ENCODE measurements at regions not wholly inside any gene's neighbourhood (a gene's known extent, or its start where the extent isn't known, plus 50 kb on each side); places are given as distances from the start of the nearest gene placed in this dataset.

DNA sequence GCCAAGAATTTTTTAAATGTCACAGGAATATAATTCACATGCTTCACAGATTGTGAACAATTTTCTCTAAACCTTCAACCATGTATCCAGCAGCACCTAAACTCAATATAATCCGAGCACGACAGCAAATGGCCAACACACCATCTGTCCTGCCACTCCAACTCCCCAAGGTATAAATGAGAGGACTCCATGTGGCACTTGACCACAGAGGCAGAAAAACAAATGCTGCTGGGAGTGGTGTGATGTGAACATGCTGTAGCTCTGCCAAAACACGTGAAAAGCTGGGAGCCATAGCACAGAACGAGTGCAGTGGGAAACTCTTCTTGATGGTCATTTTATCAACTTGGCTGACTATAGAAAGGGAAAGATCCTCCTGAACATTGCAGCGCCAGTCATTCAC is 70.9 kb downstream of the LLPH start:
- CTCF ChIA-PET = no interaction called here
- intact Hi-C loops (cut with micrococcal nuclease) = no loop called here

More for the DNA sequence above, 70.9 kb downstream of the LLPH start:
- Histone ChIP-seq H3K27me3 (ENCODE audit: insufficient read depth, low read length) (0 out of 2 replicates have a peak, but pooled peaks cover 8% of the 10 kb centered on the region), H3K79me2 (ENCODE audit: insufficient read depth, low read length) (no peaks in the 10 kb centered on the region), H4K20me1 (ENCODE audit: insufficient read depth) (no peaks in the 10 kb centered on the region), H3K4me3 (replicated peaks in 1 of 2; ENCODE audit: low read depth in 1 of 2, low read length in 2 of 2) (no peak overlapping the region), H3K4me2 (ENCODE audit: low read length) (no peak overlapping the region), H3K9me2 (ENCODE audit: insufficient read depth) (no peaks in the 10 kb centered on the region), H2AFZ (ENCODE audit: low read depth, low read length, poor library complexity, severe bottlenecking) (no peak overlapping the region), H3K36me3 (ENCODE audit: control insufficient read depth in 1 of 2, insufficient read depth in 2 of 2, low read length in 2 of 2) (no peaks in the 10 kb centered on the region), H3K27ac (ENCODE audit: low read depth, low read length) (no peak overlapping the region), H3K9ac (ENCODE audit: low read length) (no peak overlapping the region), H3K9me3 (ENCODE audit: control insufficient read depth in 1 of 2, insufficient read depth in 1 of 2, low read depth in 1 of 2, low read length in 2 of 2) (no peaks in the 10 kb centered on the region), H3K4me1 (ENCODE audit: control insufficient read depth in 1 of 2, insufficient read depth in 2 of 2, low read length in 2 of 2) (no peaks in the 10 kb centered on the region)
- no peak for ATAC-seq
- BruUV-seq (replicated peaks) = no TSS peak
- DNase-seq (ENCODE audit: low read depth, low spot score) = no peak
- ChIA-PET RAD21 (ENCODE audit: low non-redundant PET in 1 of 2, low total read pairs in 2 of 2, uncharacterized antibody in 2 of 2, unreplicated experiment in 2 of 2) (no interaction called here), POLR2A (no interaction called here)
- no peak for TF ChIP-seq POLR2A (IDR thresholded peaks at IDR 0.05; ENCODE audit: borderline replicate concordance, extremely low read depth, insufficient read depth, insufficient read length)
- TF ChIP-seq REST (IDR thresholded peaks at IDR 0.05; ENCODE audit: low read depth) = no peak
- TF ChIP-seq CBX3 (IDR thresholded peaks at IDR 0.05; ENCODE audit: low read depth) = no peak
- no peak for TF ChIP-seq POLR2AphosphoS5 (IDR thresholded peaks at IDR 0.05; ENCODE audit: low read depth, low read length)
- no peak for TF ChIP-seq JUND (IDR thresholded peaks at IDR 0.05)
- TF ChIP-seq EZH2phosphoT487 (IDR thresholded peaks at IDR 0.05; ENCODE audit: borderline replicate concordance) = no peak
- TF ChIP-seq RAD21 (IDR thresholded peaks at IDR 0.05; ENCODE audit: low read depth) = no peak
- TF ChIP-seq SIN3A (IDR thresholded peaks at IDR 0.05; ENCODE audit: low read depth) = no peak
- no peak for TF ChIP-seq EZH2 (IDR thresholded peaks at IDR 0.05)
- TF ChIP-seq, protein P1, sequence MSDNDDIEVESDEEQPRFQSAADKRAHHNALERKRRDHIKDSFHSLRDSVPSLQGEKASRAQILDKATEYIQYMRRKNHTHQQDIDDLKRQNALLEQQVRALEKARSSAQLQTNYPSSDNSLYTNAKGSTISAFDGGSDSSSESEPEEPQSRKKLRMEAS (IDR thresholded peaks at IDR 0.05) = no peak
- no peak for TF ChIP-seq SP1 (IDR thresholded peaks at IDR 0.05; ENCODE audit: low read depth)
- TF ChIP-seq SRF (IDR thresholded peaks at IDR 0.05; ENCODE audit: low read depth) = no peak
- no peak for TF ChIP-seq ZNF274 (IDR thresholded peaks at IDR 0.05; ENCODE audit: low read depth, low read length)
- TF ChIP-seq YY1 (IDR thresholded peaks at IDR 0.05; ENCODE audit: extremely low read depth, insufficient replicate concordance, low read depth, low read length) = no peak
- no peak for TF ChIP-seq ELF1 (IDR thresholded peaks at IDR 0.05; ENCODE audit: borderline replicate concordance, low read depth)
